ENCODE measurements at regions not wholly inside any gene's neighbourhood (a gene's known extent, or its start where the extent isn't known, plus 50 kb on each side); places are given as distances from the start of the nearest gene placed in this dataset.
"Not testable (repeated sequence)": the region's sequence is repeated elsewhere in the genome, so short reads cannot be mapped to it uniquely, and the experiment has no call there.

DNA sequence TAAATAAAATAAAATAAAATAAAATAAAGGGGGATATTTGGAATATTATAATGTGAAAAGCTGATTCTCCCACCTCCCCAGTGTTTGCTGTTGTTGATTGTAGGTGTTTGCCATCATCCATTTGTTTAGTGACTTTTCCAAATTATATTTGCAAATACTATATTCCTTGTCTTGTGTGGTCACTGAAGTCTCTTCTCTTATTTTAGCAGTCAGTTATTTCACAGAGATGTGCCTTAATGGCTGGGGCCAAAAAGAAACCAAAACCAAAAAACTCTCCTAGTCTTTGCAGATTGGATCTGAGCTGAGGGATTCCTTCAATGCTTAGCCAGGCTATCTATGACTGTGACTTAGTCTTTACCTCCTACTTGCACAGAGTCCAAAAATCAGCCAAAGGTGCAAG lies 70.9 kb upstream of the ZNF169 start:
- TF ChIP-seq, protein P1, sequence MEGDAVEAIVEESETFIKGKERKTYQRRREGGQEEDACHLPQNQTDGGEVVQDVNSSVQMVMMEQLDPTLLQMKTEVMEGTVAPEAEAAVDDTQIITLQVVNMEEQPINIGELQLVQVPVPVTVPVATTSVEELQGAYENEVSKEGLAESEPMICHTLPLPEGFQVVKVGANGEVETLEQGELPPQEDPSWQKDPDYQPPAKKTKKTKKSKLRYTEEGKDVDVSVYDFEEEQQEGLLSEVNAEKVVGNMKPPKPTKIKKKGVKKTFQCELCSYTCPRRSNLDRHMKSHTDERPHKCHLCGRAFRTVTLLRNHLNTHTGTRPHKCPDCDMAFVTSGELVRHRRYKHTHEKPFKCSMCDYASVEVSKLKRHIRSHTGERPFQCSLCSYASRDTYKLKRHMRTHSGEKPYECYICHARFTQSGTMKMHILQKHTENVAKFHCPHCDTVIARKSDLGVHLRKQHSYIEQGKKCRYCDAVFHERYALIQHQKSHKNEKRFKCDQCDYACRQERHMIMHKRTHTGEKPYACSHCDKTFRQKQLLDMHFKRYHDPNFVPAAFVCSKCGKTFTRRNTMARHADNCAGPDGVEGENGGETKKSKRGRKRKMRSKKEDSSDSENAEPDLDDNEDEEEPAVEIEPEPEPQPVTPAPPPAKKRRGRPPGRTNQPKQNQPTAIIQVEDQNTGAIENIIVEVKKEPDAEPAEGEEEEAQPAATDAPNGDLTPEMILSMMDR (IDR thresholded peaks at IDR 0.05 in 8 of 11, conservative IDR thresholded peaks at IDR 0.05 in 3 of 11), result no peak
- TF ChIP-seq POLR2AphosphoS5 (IDR thresholded peaks at IDR 0.05), result no peak
- no peak for TF ChIP-seq POLR2A (IDR thresholded peaks at IDR 0.05)
- intact Hi-C loops (cut with DNase I; ENCODE audit: low total_unique reads), result no loop called here
- Histone ChIP-seq H3K36me3 (peaks cover 0 to 18% (median 2%) of the 10 kb centered on the region in 6 donors), H3K9me3 (peaks cover 2 to 41% (median 30%) of the 10 kb centered on the region in 8 donors), H3K4me3 (no peak overlapping the region), H3K27ac (no peak overlapping the region), H3K27me3 (replicated peaks in 1 of 7) (no peaks in the 10 kb centered on the region), H3K4me1 (no peaks in the 10 kb centered on the region)
- DNase-seq, result no peak

DNA sequence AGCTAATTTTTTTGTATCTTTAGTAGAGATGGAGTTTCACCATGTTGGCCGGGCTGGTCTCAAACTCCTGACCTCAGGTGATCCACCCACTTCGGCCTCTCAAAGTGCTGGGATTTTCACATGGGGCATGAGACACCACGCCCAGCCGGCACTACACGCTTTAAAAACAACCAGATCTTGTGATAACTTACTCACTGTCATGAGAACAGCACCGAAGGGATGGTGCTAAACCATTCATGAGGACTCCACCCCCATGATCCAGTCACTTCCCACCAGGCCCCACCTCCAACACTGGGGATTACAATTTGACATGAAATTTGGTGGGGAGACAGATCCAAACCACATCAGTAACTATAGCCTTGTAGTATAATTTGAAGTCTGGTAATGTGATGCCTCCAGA lies 67.4 kb upstream of the ZNF169 start:
- H3K27me3 ChIP-seq (replicated peaks in 1 of 7); intact Hi-C loops (cut with DNase I; ENCODE audit: low total_unique reads); H3K4me3 ChIP-seq; H3K4me1 ChIP-seq; DNase-seq; H3K27ac ChIP-seq: not testable (repeated sequence)
- 86 to 99% (median 97%) methylated on average over 6 of the region's 6 CpGs for WGBS, 5 donors
- H3K36me3 ChIP-seq, result peaks cover 0 to 27% (median 0%) of the 10 kb centered on the region in 6 donors
- H3K9me3 ChIP-seq, result peaks cover 2 to 75% (median 62%) of the 10 kb centered on the region in 8 donors

DNA sequence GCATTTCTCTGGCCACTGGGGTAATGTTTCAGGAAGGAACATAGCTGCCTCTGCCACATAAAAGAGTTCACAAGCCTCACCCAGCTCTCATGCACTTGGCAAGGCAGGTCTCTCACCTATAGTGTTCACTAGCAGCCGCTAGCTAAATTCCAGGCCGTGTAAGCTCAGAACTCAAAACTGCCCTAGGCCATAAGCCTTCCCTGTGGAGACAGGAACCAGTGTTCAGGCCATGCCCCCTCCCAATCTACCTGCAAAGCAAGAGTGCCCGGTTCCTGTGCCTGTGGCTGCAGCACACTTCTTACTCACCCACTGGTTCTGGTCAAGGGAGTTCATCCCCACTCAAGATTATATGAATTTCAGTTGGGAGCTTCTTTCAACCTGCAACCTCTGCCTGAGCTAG lies 60.7 kb upstream of the ZNF169 start:
- H3K9me3 ChIP-seq, result peaks cover 0 to 40% (median 35%) of the 10 kb centered on the region in 8 donors
- H3K4me3 ChIP-seq, result no peak overlapping the region
- intact Hi-C loops (cut with DNase I; ENCODE audit: low total_unique reads), result no loop called here
- no peaks in the 10 kb centered on the region for H3K4me1 ChIP-seq
- H3K27me3 ChIP-seq (replicated peaks in 1 of 7), result no peaks in the 10 kb centered on the region
- no peak overlapping the region for H3K27ac ChIP-seq
- H3K36me3 ChIP-seq, result peaks cover 0 to 22% (median 0%) of the 10 kb centered on the region in 6 donors
- 86 to 99% (median 97%) methylated on average over 2 to 3 of the region's 3 CpGs for WGBS, 5 donors
- DNase-seq, result no peak
- TF ChIP-seq, protein P1 (IDR thresholded peaks at IDR 0.05 in 8 of 11, conservative IDR thresholded peaks at IDR 0.05 in 3 of 11), result no peak
- no peak for TF ChIP-seq POLR2AphosphoS5 (IDR thresholded peaks at IDR 0.05)

DNA sequence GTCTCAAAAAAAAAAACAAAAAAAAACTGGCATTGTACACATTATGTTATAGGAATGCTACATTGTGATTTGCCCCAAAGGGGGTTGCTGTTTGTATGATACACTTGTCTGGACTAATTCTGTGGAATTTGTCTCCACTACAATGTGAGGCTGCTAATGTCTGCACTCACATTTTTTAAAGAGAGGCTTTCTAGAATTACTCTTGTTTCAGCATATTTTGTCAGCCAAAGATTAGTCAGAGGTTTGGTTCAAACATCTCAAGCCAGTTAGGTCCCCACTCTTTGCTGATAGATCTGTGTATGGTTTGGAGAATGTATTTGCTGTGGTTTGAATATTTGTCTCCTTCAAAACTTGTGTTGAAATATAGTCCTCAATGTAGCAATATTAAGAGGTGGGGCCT lies 59.3 kb upstream of the ZNF169 start:
- H3K36me3 ChIP-seq, result peaks cover 0 to 20% (median 0%) of the 10 kb centered on the region in 6 donors
- H3K9me3 ChIP-seq, result peaks cover 0 to 41% (median 31%) of the 10 kb centered on the region in 8 donors
- TF ChIP-seq POLR2A (IDR thresholded peaks at IDR 0.05) (no peak), POLR2AphosphoS5 (IDR thresholded peaks at IDR 0.05) (no peak)
- TF ChIP-seq, protein P1 (IDR thresholded peaks at IDR 0.05 in 8 of 11, conservative IDR thresholded peaks at IDR 0.05 in 3 of 11), result no peak
- no peak overlapping the region for H3K4me3 ChIP-seq
- intact Hi-C loops (cut with DNase I; ENCODE audit: low total_unique reads), result no loop called here
- DNase-seq, result no peak
- H3K27ac ChIP-seq, result no peak overlapping the region
- no peaks in the 10 kb centered on the region for H3K4me1 ChIP-seq
- H3K27me3 ChIP-seq (replicated peaks in 1 of 7), result no peaks in the 10 kb centered on the region

DNA sequence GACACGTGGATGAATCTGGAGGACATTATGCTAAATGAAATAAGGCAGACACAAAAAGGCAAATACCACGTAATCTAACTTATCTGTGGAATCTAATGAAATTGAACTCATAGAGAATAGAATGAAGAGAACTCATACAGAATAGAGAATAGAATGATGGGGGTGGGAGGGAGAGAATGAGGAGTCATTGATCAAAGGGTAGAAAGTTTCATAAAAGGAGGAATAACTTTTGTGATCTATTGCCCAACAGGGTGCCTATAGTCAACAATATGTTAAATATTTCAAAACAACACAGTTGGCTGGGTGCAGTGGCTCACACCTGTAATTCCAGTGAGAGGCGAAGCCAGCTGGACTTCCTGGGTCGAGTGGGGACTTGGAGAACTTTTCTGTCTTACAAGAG lies 54.9 kb upstream of the ZNF169 start:
- intact Hi-C loops (cut with DNase I; ENCODE audit: low total_unique reads), result no loop called here
- 64 to 69% (median 65%) methylated on average over 4 of the region's 4 CpGs for WGBS, 5 donors
- no peak for TF ChIP-seq POLR2A (IDR thresholded peaks at IDR 0.05)
- TF ChIP-seq, protein P1 (IDR thresholded peaks at IDR 0.05 in 8 of 11, conservative IDR thresholded peaks at IDR 0.05 in 3 of 11), result no peak
- TF ChIP-seq POLR2AphosphoS5 (IDR thresholded peaks at IDR 0.05), result no peak
- no peak for DNase-seq
- no peaks in the 10 kb centered on the region for H3K27me3 ChIP-seq (replicated peaks in 1 of 7)
- H3K4me1 ChIP-seq, result no peaks in the 10 kb centered on the region
- H3K4me3 ChIP-seq, result no peak overlapping the region
- no peak overlapping the region for H3K27ac ChIP-seq
- H3K36me3 ChIP-seq, result no peaks in the 10 kb centered on the region
- peaks cover 0 to 20% (median 10%) of the 10 kb centered on the region in 8 donors for H3K9me3 ChIP-seq
